ENCODE measurements at regions not wholly inside any gene's neighbourhood (a gene's known extent, or its start where the extent isn't known, plus 50 kb on each side); places are given as distances from the start of the nearest gene placed in this dataset.
"Not testable (repeated sequence)": the region's sequence is repeated elsewhere in the genome, so short reads cannot be mapped to it uniquely, and the experiment has no call there.

DNA sequence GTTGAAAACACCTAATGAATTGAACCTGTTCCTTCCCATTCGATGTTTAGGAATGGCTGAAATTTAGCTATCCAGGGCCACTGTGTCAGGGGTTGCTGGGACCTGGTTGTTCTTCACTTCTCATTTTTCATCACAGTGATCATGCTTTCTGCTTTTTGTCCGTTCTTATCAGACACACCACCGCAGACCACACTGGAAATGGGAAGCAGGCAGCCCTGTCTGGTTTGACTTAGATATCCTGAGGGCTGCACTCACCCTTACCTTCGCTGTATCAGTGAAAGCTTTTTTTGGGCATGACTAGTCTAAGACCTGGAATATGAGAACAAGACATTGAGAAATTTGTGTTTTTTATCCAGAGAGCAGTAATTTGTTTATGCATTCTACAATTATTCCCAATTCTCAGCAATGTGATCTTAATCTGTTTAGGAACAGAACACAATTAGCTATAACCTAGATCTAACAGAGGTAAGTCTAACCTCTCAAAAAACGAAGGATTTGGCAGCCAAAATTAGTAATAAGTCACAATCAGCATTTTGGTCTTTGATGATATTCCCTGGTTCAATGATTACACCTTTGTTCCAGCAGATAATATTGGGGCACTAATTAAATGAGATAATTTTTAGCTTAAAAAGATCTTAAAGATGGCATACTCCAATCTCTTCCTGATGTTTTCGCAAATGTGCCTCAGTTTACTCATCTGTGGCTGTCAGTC, 126.0 kb upstream of the GOT2 start:
- DNase-seq, result no peak
- Histone ChIP-seq H3K36me3 (no peaks in the 10 kb centered on the region), H3K4me1 (no peaks in the 10 kb centered on the region), H3K4me3 (no peak overlapping the region), H3K9me3 (no peaks in the 10 kb centered on the region), H3K27me3 (no peaks in the 10 kb centered on the region), H3K27ac (no peak overlapping the region)
- 45 to 71% methylated on average over 6 of the region's 6 CpGs for WGBS, 2 donors
- intact Hi-C loops (cut with DNase I), result no loop called here
- TF ChIP-seq POLR2A (IDR thresholded peaks at IDR 0.05) (no peak), EP300 (IDR thresholded peaks at IDR 0.05) (no peak), POLR2AphosphoS5 (IDR thresholded peaks at IDR 0.05) (no peak)
- TF ChIP-seq, protein P1, sequence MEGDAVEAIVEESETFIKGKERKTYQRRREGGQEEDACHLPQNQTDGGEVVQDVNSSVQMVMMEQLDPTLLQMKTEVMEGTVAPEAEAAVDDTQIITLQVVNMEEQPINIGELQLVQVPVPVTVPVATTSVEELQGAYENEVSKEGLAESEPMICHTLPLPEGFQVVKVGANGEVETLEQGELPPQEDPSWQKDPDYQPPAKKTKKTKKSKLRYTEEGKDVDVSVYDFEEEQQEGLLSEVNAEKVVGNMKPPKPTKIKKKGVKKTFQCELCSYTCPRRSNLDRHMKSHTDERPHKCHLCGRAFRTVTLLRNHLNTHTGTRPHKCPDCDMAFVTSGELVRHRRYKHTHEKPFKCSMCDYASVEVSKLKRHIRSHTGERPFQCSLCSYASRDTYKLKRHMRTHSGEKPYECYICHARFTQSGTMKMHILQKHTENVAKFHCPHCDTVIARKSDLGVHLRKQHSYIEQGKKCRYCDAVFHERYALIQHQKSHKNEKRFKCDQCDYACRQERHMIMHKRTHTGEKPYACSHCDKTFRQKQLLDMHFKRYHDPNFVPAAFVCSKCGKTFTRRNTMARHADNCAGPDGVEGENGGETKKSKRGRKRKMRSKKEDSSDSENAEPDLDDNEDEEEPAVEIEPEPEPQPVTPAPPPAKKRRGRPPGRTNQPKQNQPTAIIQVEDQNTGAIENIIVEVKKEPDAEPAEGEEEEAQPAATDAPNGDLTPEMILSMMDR (IDR thresholded peaks at IDR 0.05), result no peak

DNA sequence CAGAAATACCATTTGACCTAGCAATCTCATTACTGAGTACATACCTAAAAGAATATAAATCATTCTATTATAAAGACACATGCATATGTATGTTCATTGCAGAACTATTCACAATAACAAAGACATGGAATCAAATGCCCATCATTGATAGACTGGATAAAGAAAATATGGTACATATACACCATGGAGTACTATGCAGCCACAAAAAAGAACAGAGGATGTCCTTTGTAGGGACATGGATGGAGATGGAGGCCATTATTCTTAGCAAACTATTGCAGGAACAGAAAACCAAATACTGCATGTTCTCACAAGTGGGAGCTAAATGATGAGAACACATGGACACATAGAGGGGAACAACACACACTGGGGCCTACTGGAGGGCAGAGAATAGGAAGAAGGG, 124.5 kb upstream of the GOT2 start:
- H3K27me3 ChIP-seq; DNase-seq; H3K4me3 ChIP-seq; H3K27ac ChIP-seq; H3K9me3 ChIP-seq; H3K36me3 ChIP-seq; intact Hi-C loops (cut with DNase I); H3K4me1 ChIP-seq: not testable (repeated sequence)

DNA sequence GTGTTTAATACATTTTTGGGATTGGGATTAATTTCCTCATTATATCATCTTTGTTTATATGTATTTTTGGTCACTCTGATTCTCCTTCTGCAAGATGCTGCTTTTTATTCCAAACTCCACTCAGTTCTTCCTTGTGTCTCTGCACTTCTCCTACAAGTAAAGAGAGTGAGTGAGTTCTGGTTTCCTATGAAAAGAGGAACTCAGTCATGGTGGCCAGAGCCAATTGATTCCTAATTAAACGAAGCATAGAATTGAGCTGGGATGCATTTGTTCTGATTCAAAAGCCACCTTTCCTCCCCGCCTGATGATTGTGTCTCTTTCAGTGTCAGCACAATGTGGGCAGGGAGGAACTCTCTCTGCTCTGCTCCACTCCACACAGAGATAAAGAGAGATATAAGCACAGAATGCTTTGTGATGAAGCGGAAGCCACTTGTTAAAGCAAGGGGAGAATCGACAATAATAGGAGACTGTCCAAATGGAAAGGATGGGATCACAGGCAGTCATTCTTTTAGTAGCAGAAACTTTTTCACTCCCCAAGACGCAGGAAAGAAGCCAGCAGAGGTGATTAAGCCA, 121.3 kb upstream of the GOT2 start:
- Histone ChIP-seq H3K4me3 (no peak overlapping the region), H3K9me3 (no peaks in the 10 kb centered on the region), H3K36me3 (no peaks in the 10 kb centered on the region), H3K27ac (no peak overlapping the region), H3K4me1 (no peaks in the 10 kb centered on the region), H3K27me3 (no peaks in the 10 kb centered on the region)
- 77 to 81% methylated on average over 5 of the region's 5 CpGs for WGBS, 2 donors
- TF ChIP-seq EP300 (IDR thresholded peaks at IDR 0.05) (no peak), POLR2AphosphoS5 (IDR thresholded peaks at IDR 0.05) (no peak), POLR2A (IDR thresholded peaks at IDR 0.05) (no peak)
- TF ChIP-seq, protein P1 (IDR thresholded peaks at IDR 0.05), result no peak
- intact Hi-C loops (cut with DNase I), result no loop called here
- no peak for DNase-seq

DNA sequence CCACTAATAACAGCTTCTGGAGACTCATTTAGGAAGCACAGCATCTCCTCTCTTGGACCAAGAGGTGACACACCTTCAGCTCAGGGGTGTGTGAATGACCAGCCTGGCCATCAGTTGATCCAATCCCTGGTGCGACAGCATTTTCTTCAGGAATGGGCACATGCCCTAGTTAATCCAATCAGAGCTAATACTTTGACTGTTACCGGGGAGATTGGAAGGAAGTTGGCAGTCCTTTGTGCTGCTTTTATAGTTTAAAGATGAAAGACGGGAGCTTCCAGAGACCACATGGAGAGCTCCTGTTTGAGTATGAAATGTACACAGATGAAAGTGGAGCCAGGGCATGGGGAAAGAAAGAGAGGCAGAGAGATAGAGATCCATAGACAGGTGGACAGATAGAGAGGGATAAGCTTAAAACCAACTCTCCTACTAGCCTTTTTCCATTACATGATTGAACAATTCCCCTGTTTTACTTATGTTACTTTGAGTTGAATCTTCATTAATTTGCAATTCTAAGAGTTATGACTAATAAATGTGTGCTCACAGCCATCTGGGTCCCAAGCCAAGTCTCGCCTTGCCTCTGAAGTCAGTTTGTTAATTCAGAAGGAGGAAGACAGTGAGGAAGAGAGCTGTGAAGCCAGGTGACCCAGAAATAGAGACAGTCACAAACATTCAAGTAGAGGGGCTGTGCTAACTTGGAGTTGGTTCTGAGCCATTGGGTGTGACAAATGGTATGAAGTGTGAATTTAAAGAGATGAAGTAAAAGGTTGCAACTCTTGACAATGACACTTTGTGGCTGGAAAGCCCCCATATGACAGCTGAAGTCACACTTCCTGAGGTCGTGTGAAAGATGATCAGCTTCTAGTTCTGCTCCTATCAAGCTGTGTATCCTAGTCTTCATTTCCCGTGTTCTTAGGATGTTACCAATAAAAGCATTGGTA, 120.0 kb upstream of the GOT2 start:
- DNase-seq, result no peak
- TF ChIP-seq EP300 (IDR thresholded peaks at IDR 0.05) (no peak), POLR2AphosphoS5 (IDR thresholded peaks at IDR 0.05) (no peak), POLR2A (IDR thresholded peaks at IDR 0.05) (no peak)
- TF ChIP-seq, protein P1 (IDR thresholded peaks at IDR 0.05), result no peak
- H3K4me1 ChIP-seq, result no peaks in the 10 kb centered on the region
- H3K27me3 ChIP-seq, result no peaks in the 10 kb centered on the region
- H3K27ac ChIP-seq, result no peak overlapping the region
- no peaks in the 10 kb centered on the region for H3K9me3 ChIP-seq
- WGBS, 2 donors, result 66 to 68% methylated on average over 6 of the region's 6 CpGs
- no peak overlapping the region for H3K4me3 ChIP-seq
- intact Hi-C loops (cut with DNase I), result no loop called here
- H3K36me3 ChIP-seq, result no peaks in the 10 kb centered on the region

DNA sequence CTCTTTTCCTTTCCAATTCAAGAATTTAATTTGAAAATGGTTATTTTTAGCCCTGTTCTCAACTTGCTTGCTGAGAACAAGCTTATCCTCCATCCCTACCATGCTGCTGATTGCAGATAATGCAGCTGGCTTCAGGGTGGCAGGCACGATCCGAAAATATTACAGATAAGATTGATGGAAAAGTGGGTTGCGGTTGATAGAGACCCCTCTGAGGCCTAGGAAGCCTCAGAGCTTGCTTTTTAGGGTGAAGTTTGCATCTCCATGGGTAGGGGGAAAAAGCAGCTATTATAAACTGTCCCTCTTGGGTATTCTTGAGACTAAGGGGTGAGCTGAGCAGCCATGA, 116.5 kb upstream of the GOT2 start:
- H3K4me3 ChIP-seq, result no peak overlapping the region

More for the DNA sequence above, 116.5 kb upstream of the GOT2 start:
- WGBS, 2 donors, result 68 to 83% methylated on average over 3 of the region's 3 CpGs
- TF ChIP-seq POLR2AphosphoS5 (IDR thresholded peaks at IDR 0.05) (no peak), EP300 (IDR thresholded peaks at IDR 0.05) (no peak), POLR2A (IDR thresholded peaks at IDR 0.05) (no peak)
- TF ChIP-seq, protein P1 (IDR thresholded peaks at IDR 0.05), result no peak
- H3K27ac ChIP-seq, result no peak overlapping the region
- H3K27me3 ChIP-seq, result no peaks in the 10 kb centered on the region
- peaks cover 0 to 7% (median 0%) of the 10 kb centered on the region in 4 donors for H3K4me1 ChIP-seq
- no peaks in the 10 kb centered on the region for H3K36me3 ChIP-seq
- intact Hi-C loops (cut with DNase I), result no loop called here
- H3K9me3 ChIP-seq, result no peaks in the 10 kb centered on the region
- DNase-seq, result no peak
